A673 (cell line): ENCODE measurements at regions not wholly inside any gene's neighbourhood (a gene's known extent, or its start where the extent isn't known, plus 50 kb on each side); places are given as distances from the start of the nearest gene placed in this dataset.

Source experiments
- BruUV-seq: library from RNA; stranded (reverse); fragments of 400-500 nt; replicated peaks from 2 replicates; lab custom pipeline; 2021; lab: Mats Ljungman, UMichigan
- CTCF ChIA-PET: fragments of 300-600 bp; sonication (Branson Sonifier 250); formaldehyde crosslinking; loops from one replicate; lab custom pipeline; 2022; ENCODE audit warnings: antibody characterized with exemption; lab: Charles Lee
- POLR2A ChIA-PET: fragments of 300-600 bp; sonication (Branson Sonifier 250); formaldehyde crosslinking; loops from one replicate; lab custom pipeline; 2022; ENCODE audit warnings: antibody characterized with exemption; ENCODE audit not compliant: low non-redundant PET; lab: Charles Lee
- DNase-seq: peaks from one replicate; pipeline ENCODE4 v3.0.0-alpha.2; 2015; ENCODE audit warnings: low spot score
- H3K27ac ChIP-seq: fragments of 200-600 bp; sonication (generic); 2 replicates; pipeline ENCODE4 v1.5.1; 2016; ENCODE audit warnings: mixed run types, low read depth, mild to moderate bottlenecking, mixed read lengths, antibody characterized with exemption, low read length; ENCODE audit not compliant: poor library complexity, severe bottlenecking
- H3K27me3 ChIP-seq: fragments of 200-600 bp; sonication (generic); replicated peaks from 2 replicates; pipeline ENCODE4 v1.6.1; 2017; ENCODE audit warnings: mixed run types, low read depth, mild to moderate bottlenecking, mixed read lengths, antibody characterized with exemption, low read length; ENCODE audit not compliant: insufficient read depth, poor library complexity
- H3K36me3 ChIP-seq: fragments of 200-600 bp; sonication (generic); 2 replicates; pipeline ENCODE4 v1.6.1; 2016; ENCODE audit warnings: mixed run types, mild to moderate bottlenecking, mixed read lengths, antibody characterized with exemption, low read length; ENCODE audit not compliant: insufficient read depth, poor library complexity, severe bottlenecking
- H3K4me1 ChIP-seq: fragments of 200-600 bp; sonication (generic); 2 replicates; pipeline ENCODE4 v1.6.1; 2017; ENCODE audit warnings: mixed run types, mild to moderate bottlenecking, mixed read lengths, antibody characterized with exemption, low read length; ENCODE audit not compliant: insufficient read depth, poor library complexity, severe bottlenecking
- H3K4me3 ChIP-seq: fragments of 200-600 bp; sonication (generic); 2 replicates; pipeline ENCODE4 v1.5.1; 2016; ENCODE audit warnings: low read depth, mixed run types, mild to moderate bottlenecking, mixed read lengths, low read length; ENCODE audit not compliant: poor library complexity, severe bottlenecking
- H3K9me3 ChIP-seq: fragments of 200-600 bp; sonication (generic); 2 replicates; pipeline ENCODE4 v1.6.1; 2016; ENCODE audit warnings: mixed run types, low read depth, mild to moderate bottlenecking, mixed read lengths, antibody characterized with exemption, low read length; ENCODE audit not compliant: poor library complexity, severe bottlenecking
- EZH2 ChIP-seq: fragments of 200-600 bp; sonication (generic); IDR thresholded peaks from 2 replicates; pipeline ENCODE4 v1.6.1; 2017; ENCODE audit warnings: borderline replicate concordance, low read depth, mild to moderate bottlenecking, mixed read lengths, antibody characterized with exemption, low read length; ENCODE audit not compliant: poor library complexity, severe bottlenecking
- intact Hi-C: fragments of 100-400 bp; cut with micrococcal nuclease; formaldehyde crosslinking; loops from one replicate; pipeline ENCODE4 v1.10.0; 2022; ENCODE audit not compliant: unreplicated experiment
- TF ChIP-seq, protein P1 (sequence below): fragments of 300-800, 200-600 bp; sonication (generic); conservative IDR thresholded peaks from 2 replicates; pipeline ENCODE4 v1.5.1; 2017; ENCODE audit warnings: low read depth, mild to moderate bottlenecking, antibody characterized with exemption, low read length, moderate library complexity, mixed read lengths

- CTCF ChIA-PET: no interaction called here
- Histone ChIP-seq H3K27me3 (no peaks in the 10 kb centered on the region), H3K4me3 (no peak overlapping the region), H3K27ac (no peak overlapping the region), H3K9me3 (no peaks in the 10 kb centered on the region), H3K4me1 (no peaks in the 10 kb centered on the region), H3K36me3 (no peaks in the 10 kb centered on the region)
- BruUV-seq: no TSS peak
- no peak for TF ChIP-seq EZH2
- TF ChIP-seq, protein P1, sequence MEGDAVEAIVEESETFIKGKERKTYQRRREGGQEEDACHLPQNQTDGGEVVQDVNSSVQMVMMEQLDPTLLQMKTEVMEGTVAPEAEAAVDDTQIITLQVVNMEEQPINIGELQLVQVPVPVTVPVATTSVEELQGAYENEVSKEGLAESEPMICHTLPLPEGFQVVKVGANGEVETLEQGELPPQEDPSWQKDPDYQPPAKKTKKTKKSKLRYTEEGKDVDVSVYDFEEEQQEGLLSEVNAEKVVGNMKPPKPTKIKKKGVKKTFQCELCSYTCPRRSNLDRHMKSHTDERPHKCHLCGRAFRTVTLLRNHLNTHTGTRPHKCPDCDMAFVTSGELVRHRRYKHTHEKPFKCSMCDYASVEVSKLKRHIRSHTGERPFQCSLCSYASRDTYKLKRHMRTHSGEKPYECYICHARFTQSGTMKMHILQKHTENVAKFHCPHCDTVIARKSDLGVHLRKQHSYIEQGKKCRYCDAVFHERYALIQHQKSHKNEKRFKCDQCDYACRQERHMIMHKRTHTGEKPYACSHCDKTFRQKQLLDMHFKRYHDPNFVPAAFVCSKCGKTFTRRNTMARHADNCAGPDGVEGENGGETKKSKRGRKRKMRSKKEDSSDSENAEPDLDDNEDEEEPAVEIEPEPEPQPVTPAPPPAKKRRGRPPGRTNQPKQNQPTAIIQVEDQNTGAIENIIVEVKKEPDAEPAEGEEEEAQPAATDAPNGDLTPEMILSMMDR: no peak
- POLR2A ChIA-PET: no interaction called here
- intact Hi-C loops: no loop called here
- DNase-seq: no peak
These were observed 103.5 kb upstream of the BCAT1 start for GRCh38 chr12:25052196-25052913.

DNA sequence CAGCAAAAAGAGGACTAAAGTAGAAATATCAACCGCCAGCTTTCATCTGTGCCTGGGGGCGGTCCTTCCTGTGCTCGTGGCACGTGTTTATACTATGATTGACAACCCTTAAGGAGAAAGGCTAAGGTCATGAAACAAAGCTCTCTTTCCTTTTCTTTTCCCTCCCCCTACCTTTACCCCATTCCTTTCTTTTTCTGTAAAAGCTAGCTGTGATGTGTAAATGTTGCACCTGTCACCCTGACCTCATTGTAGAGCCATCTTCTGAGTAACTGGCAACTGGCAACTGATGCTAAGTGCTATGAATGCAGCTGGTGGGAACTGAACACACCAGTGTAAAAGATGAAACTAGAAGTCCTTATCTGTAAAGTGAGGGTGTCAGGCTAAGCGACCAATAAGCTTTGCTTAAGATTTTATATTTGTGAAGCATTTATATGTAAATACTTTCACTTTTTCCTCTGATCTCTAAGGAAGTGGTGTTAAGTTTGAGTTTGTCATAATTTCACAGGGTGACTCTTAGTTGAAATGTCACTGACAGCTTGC is 102.8 kb upstream of the BCAT1 start:
- intact Hi-C loops: no loop called here

DNA sequence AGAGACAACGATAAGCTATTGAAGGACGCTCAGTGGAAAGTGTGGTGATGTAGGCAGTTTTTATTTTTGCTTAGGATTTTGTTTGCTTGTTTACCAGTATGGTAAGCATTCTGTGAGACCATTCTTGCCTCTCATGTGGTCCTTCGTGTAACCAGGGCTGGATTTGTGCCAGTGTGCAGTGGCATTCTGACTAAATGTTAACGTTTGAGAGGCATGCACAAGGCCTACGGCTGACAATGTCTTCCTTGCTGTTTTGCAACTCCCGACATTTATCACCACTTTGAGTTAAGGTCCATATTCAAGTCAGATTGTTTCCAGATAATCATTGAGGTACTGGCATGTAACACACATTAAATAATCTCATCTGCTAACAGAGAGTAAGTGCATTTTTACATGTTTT is 102.3 kb upstream of the BCAT1 start:
- no TSS peak for BruUV-seq
- H3K27me3 ChIP-seq: no peaks in the 10 kb centered on the region
- TF ChIP-seq, protein P1: no peak
- no peak for TF ChIP-seq EZH2
- ChIA-PET POLR2A (no interaction called here), CTCF (no interaction called here)
- no peaks in the 10 kb centered on the region for H3K4me1 ChIP-seq
- intact Hi-C loops: no loop called here
- no peak overlapping the region for H3K27ac ChIP-seq
- H3K36me3 ChIP-seq: no peaks in the 10 kb centered on the region
- peaks cover 10% of the 10 kb centered on the region for H3K9me3 ChIP-seq
- no peak for DNase-seq
- H3K4me3 ChIP-seq: no peak overlapping the region

More for the DNA sequence above, 102.8 kb upstream of the BCAT1 start:
- POLR2A ChIA-PET: no interaction called here
- Histone ChIP-seq H3K27me3 (no peaks in the 10 kb centered on the region), H3K9me3 (peaks cover 5% of the 10 kb centered on the region), H3K36me3 (no peaks in the 10 kb centered on the region), H3K4me1 (no peaks in the 10 kb centered on the region), H3K27ac (no peak overlapping the region), H3K4me3 (no peak overlapping the region)
- CTCF ChIA-PET: no interaction called here
- no peak for DNase-seq
- no TSS peak for BruUV-seq
- TF ChIP-seq, protein P1: no peak
- TF ChIP-seq EZH2: no peak
